ES-I3 (cell line): ENCODE measurements at regions not wholly inside any gene's neighbourhood (a gene's known extent, or its start where the extent isn't known, plus 50 kb on each side); places are given as distances from the start of the nearest gene placed in this dataset.
"Not testable (repeated sequence)": the region's sequence is repeated elsewhere in the genome, so short reads cannot be mapped to it uniquely, and the experiment has no call there.

Experiments used
- H3K36me3 ChIP-seq: 2 replicates; pipeline ENCODE4 v1.6.1; 2013; ENCODE audit warnings: mild to moderate bottlenecking, low read length, control low read depth, moderate library complexity; ENCODE audit not compliant: insufficient read depth
- H3K4me1 ChIP-seq: 2 replicates; pipeline ENCODE4 v1.6.1; 2013; ENCODE audit warnings: mild to moderate bottlenecking, control low read depth, low read length; ENCODE audit not compliant: insufficient read depth
- H3K9ac ChIP-seq: 2 replicates; pipeline ENCODE4 v1.6.1; 2013; ENCODE audit warnings: low read depth, mild to moderate bottlenecking, low read length, moderate library complexity
- H3K9me3 ChIP-seq: 2 replicates; pipeline ENCODE4 v1.6.1; 2013; ENCODE audit warnings: mild to moderate bottlenecking, low read length, moderate library complexity; ENCODE audit not compliant: control insufficient read depth, insufficient read depth

GRCh38 chr6:22738194-22738593 is 168.8 kb downstream of the HDGFL1 start:
- Histone ChIP-seq H3K9me3 (no peaks in the 10 kb centered on the region), H3K4me1 (peaks cover 12% of the 10 kb centered on the region; the same call in 1 of the 2 replicates), H3K9ac (no peak overlapping the region)

GRCh38 chr6:22747571-22747970 is 178.2 kb downstream of the HDGFL1 start:
- no peaks in the 10 kb centered on the region for H3K4me1 ChIP-seq
- H3K9ac ChIP-seq = no peak overlapping the region
- no peaks in the 10 kb centered on the region for H3K9me3 ChIP-seq
- H3K36me3 ChIP-seq = no peaks in the 10 kb centered on the region

More at GRCh38 chr6:22738194-22738593, 168.8 kb downstream of the HDGFL1 start:
- no peaks in the 10 kb centered on the region for H3K36me3 ChIP-seq

GRCh38 chr6:22748681-22749080 is 179.3 kb downstream of the HDGFL1 start:
- Histone ChIP-seq H3K9ac (no peak overlapping the region), H3K36me3 (no peaks in the 10 kb centered on the region), H3K9me3 (no peaks in the 10 kb centered on the region), H3K4me1 (no peaks in the 10 kb centered on the region)

- no peak overlapping the region for H3K9ac ChIP-seq
- H3K4me1 ChIP-seq = no peaks in the 10 kb centered on the region
- no peaks in the 10 kb centered on the region for H3K9me3 ChIP-seq
These were observed 180.3 kb downstream of the HDGFL1 start for GRCh38 chr6:22749696-22750095.

GRCh38 chr6:22751223-22751622 is 181.9 kb downstream of the HDGFL1 start:
- no peaks in the 10 kb centered on the region for H3K36me3 ChIP-seq
- no peak overlapping the region for H3K9ac ChIP-seq
- no peaks in the 10 kb centered on the region for H3K9me3 ChIP-seq
- no peaks in the 10 kb centered on the region for H3K4me1 ChIP-seq

More at GRCh38 chr6:22749696-22750095, 180.3 kb downstream of the HDGFL1 start:
- H3K36me3 ChIP-seq = no peaks in the 10 kb centered on the region

GRCh38 chr6:22752522-22752921 is 183.2 kb downstream of the HDGFL1 start:
- Histone ChIP-seq H3K9ac (no peak overlapping the region), H3K9me3 (no peaks in the 10 kb centered on the region), H3K36me3 (no peaks in the 10 kb centered on the region), H3K4me1 (no peaks in the 10 kb centered on the region)

GRCh38 chr6:22754061-22754460 is 184.7 kb downstream of the HDGFL1 start:
- H3K9ac ChIP-seq = no peak overlapping the region
- H3K36me3 ChIP-seq = no peaks in the 10 kb centered on the region
- no peaks in the 10 kb centered on the region for H3K4me1 ChIP-seq
- H3K9me3 ChIP-seq = no peaks in the 10 kb centered on the region

GRCh38 chr6:22755605-22756004 is 186.2 kb downstream of the HDGFL1 start:
- H3K4me1 ChIP-seq = no peaks in the 10 kb centered on the region
- no peaks in the 10 kb centered on the region for H3K36me3 ChIP-seq
- no peaks in the 10 kb centered on the region for H3K9me3 ChIP-seq
- H3K9ac ChIP-seq = no peak overlapping the region

GRCh38 chr6:22756365-22756764 is 187.0 kb downstream of the HDGFL1 start:
- Histone ChIP-seq H3K4me1 (no peaks in the 10 kb centered on the region), H3K9ac (no peak overlapping the region), H3K36me3 (no peaks in the 10 kb centered on the region), H3K9me3 (no peaks in the 10 kb centered on the region)

- Histone ChIP-seq H3K36me3 (no peaks in the 10 kb centered on the region), H3K9ac (no peak overlapping the region), H3K9me3 (no peaks in the 10 kb centered on the region), H3K4me1 (no peaks in the 10 kb centered on the region)
These were observed 195.1 kb downstream of the HDGFL1 start for GRCh38 chr6:22764496-22764895.

- no peak overlapping the region for H3K9ac ChIP-seq
- no peaks in the 10 kb centered on the region for H3K9me3 ChIP-seq
- no peaks in the 10 kb centered on the region for H3K4me1 ChIP-seq
- H3K36me3 ChIP-seq = no peaks in the 10 kb centered on the region
These were observed 195.6 kb downstream of the HDGFL1 start for GRCh38 chr6:22765015-22765414.

- Histone ChIP-seq H3K36me3 (no peaks in the 10 kb centered on the region), H3K9me3 (no peaks in the 10 kb centered on the region), H3K4me1 (no peaks in the 10 kb centered on the region), H3K9ac (no peak overlapping the region)
These were observed 197.6 kb downstream of the HDGFL1 start for GRCh38 chr6:22766979-22767378.

GRCh38 chr6:22770054-22770453 is 200.7 kb downstream of the HDGFL1 start:
- Histone ChIP-seq H3K4me1 (no peaks in the 10 kb centered on the region), H3K9ac (no peak overlapping the region), H3K36me3 (no peaks in the 10 kb centered on the region), H3K9me3 (no peaks in the 10 kb centered on the region)

- Histone ChIP-seq H3K36me3 (no peaks in the 10 kb centered on the region), H3K9me3 (peaks cover 15% of the 10 kb centered on the region), H3K4me1 (no peaks in the 10 kb centered on the region), H3K9ac (no peak overlapping the region)
These were observed 204.8 kb downstream of the HDGFL1 start for GRCh38 chr6:22774129-22774528.

GRCh38 chr6:22778438-22778837 is 209.1 kb downstream of the HDGFL1 start:
- not testable (repeated sequence) for H3K36me3 ChIP-seq, H3K4me1 ChIP-seq, H3K9ac ChIP-seq
- H3K9me3 ChIP-seq = peaks cover 25% of the 10 kb centered on the region

- Histone ChIP-seq H3K9me3 (peaks cover 25% of the 10 kb centered on the region), H3K36me3 (no peaks in the 10 kb centered on the region), H3K4me1 (no peaks in the 10 kb centered on the region), H3K9ac (no peak overlapping the region)
These were observed 209.7 kb downstream of the HDGFL1 start for GRCh38 chr6:22779062-22779461.
